Esophagus (tissue), 2 donors: ENCODE measurements at regions not wholly inside any gene's neighbourhood (a gene's known extent, or its start where the extent isn't known, plus 50 kb on each side); places are given as distances from the start of the nearest gene placed in this dataset.

Source experiments
- H3K27ac ChIP-seq, 2 donors: one replicate each; pipeline ENCODE4 v1.5.1; 2013; ENCODE audit warnings: low read depth in 2 of 2, mild to moderate bottlenecking in 2 of 2, inconsistent platforms in 1 of 2, low read length in 1 of 2, moderate library complexity in 1 of 2
- H3K27me3 ChIP-seq, 2 donors: one replicate each; pipeline ENCODE4 v1.6.1; 2013; ENCODE audit warnings: low read length in 2 of 2, control low read depth in 1 of 2, mild to moderate bottlenecking in 1 of 2; ENCODE audit not compliant: insufficient read depth in 2 of 2, control insufficient read depth in 1 of 2
- H3K36me3 ChIP-seq, 2 donors: one replicate each; pipeline ENCODE4 v1.6.1; 2013; ENCODE audit warnings: low read length in 1 of 2; ENCODE audit not compliant: control insufficient read depth in 2 of 2, insufficient read depth in 2 of 2
- H3K4me1 ChIP-seq, 2 donors: one replicate each; pipeline ENCODE4 v1.6.1; 2013; ENCODE audit warnings: low read length in 1 of 2; ENCODE audit not compliant: control insufficient read depth in 2 of 2, insufficient read depth in 2 of 2
- H3K4me3 ChIP-seq, 2 donors: one replicate each; pipeline ENCODE4 v1.5.1; 2013; ENCODE audit warnings: low read length in 2 of 2, mild to moderate bottlenecking in 2 of 2, low read depth in 1 of 2, moderate library complexity in 1 of 2
- H3K9me3 ChIP-seq, 2 donors: one replicate each; pipeline ENCODE4 v1.6.1; 2013; ENCODE audit warnings: mild to moderate bottlenecking in 2 of 2, low read depth in 1 of 2, low read length in 1 of 2, moderate library complexity in 1 of 2; ENCODE audit not compliant: control insufficient read depth in 2 of 2, insufficient read depth in 1 of 2
- WGBS, 2 donors: extraction: QIAGEN DNeasy Blood & Tissue Kit; methylation state at CpG; one replicate each; pipeline ENCODE4 v1.1.7; 2013; 5-methylcytosine and 5-hydroxymethylcytosine counted together
- donor health status: healthy with polysubstance abuse.
- donor health status: Bipolar disorder and iron deficiency.

DNA sequence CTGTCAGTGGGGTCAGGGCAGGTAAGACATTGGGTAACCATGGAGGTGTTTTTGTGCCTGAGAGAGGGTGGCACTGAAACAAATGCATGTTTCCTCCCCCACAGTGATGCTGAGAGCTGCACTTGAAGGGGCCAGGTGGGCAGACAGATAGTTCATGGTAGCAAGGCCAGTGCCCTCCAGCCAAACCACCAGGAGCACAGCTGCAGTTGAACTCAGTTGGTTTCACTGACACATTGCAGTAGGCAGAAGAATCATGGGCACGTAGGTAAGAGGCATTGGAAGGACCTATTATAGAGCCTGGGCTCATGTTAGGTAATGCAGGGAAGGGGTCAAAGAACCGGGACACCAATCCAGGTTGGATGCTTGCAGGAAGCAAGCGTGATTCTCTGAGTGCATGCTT, 93.2 kb upstream of the ARL4C start:
- H3K4me3 ChIP-seq, result no peak overlapping the region
- 84 to 87% methylated on average over 3 of the region's 3 CpGs for WGBS, 2 donors
- H3K27ac ChIP-seq, result no peak overlapping the region
- H3K4me1 ChIP-seq, result no peaks in the 10 kb centered on the region
- no peaks in the 10 kb centered on the region for H3K9me3 ChIP-seq
- H3K36me3 ChIP-seq, result no peaks in the 10 kb centered on the region
- H3K27me3 ChIP-seq, result no peaks in the 10 kb centered on the region

DNA sequence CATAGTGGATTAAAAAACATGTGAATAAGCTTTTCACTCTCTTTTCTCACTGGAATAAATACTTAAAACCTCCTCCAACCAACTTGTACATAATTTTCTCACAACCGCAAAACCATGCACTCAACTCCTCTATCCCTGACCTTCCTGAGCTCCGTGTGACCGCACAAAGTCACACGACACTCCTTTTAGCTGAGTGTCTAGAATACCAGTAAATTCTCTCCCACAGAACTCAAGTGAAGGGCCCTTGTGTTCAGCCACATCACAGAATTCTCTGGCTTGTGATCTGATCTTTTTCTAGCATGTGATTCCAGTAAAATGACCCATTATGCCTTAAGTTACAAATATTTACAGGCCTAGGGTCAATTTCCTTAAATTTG, 91.2 kb upstream of the ARL4C start:
- H3K36me3 ChIP-seq, result no peaks in the 10 kb centered on the region

DNA sequence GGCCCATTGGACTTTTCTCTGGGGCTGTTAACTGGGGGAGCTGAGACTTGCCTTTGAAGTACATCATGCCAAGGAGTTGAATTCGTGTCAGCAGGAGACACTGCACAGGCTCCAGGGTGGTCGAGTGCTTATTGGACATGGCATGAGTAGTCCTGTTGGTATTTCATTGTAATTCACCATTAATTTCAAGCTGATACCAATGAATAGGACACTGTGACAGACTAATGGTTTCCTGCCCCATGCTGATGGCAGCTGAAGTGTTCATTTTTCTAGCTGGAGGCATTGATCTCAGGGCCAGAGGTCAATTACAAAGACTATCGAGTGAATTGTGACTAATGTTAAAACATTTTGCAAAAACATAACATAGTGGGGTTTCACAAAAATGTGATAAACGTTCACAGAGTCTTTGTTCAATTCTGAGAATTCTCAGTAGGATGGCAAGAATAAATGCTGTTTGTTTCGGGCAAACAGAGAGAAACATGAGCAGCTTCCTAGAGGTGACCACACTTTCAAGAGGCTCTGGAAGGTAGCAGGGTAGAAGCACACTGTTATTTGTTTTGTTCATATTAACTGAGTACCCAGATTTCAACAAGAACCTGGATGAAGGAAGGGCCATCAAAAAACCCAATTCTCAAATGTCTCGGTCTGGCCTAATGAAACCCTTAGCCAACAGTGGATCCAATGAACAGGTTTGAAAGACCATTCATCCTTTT, 90.6 kb upstream of the ARL4C start:
- no peaks in the 10 kb centered on the region for H3K4me1 ChIP-seq
- 77 to 78% methylated on average over 6 of the region's 6 CpGs for WGBS, 2 donors
- no peaks in the 10 kb centered on the region for H3K27me3 ChIP-seq
- H3K4me3 ChIP-seq, result no peak overlapping the region
- no peaks in the 10 kb centered on the region for H3K9me3 ChIP-seq
- H3K27ac ChIP-seq, result no peak overlapping the region
- no peaks in the 10 kb centered on the region for H3K36me3 ChIP-seq

More for the DNA sequence above, 91.2 kb upstream of the ARL4C start:
- H3K4me3 ChIP-seq, result no peak overlapping the region
- H3K9me3 ChIP-seq, result no peaks in the 10 kb centered on the region
- H3K27me3 ChIP-seq, result no peaks in the 10 kb centered on the region
- 93 to 94% methylated on average over 4 of the region's 4 CpGs for WGBS, 2 donors
- no peaks in the 10 kb centered on the region for H3K4me1 ChIP-seq
- H3K27ac ChIP-seq, result no peak overlapping the region

DNA sequence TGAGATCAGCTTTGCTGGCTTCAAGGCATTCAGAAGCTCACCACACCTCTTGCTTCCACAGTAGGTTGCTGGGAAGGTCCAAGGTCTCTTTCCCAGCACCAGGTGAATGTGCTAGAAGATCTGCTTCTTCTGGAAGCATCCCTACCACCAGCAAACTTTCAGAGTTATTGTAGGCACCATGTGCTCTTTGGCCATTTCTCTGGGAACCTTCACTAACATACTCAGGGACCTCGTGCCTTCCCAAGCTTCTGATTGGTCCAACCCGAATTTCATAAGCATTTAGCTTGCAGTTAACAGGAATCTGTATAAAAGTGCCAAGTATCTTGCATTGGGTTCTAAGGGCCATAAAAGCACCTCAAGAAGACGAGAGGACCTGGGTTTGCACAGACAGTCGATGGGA, 86.5 kb upstream of the ARL4C start:
- Histone ChIP-seq H3K27ac (no peak overlapping the region), H3K9me3 (no peaks in the 10 kb centered on the region), H3K4me3 (no peak overlapping the region), H3K4me1 (no peaks in the 10 kb centered on the region), H3K27me3 (no peaks in the 10 kb centered on the region), H3K36me3 (no peaks in the 10 kb centered on the region)
- 81 to 91% methylated on average over 4 of the region's 4 CpGs for WGBS, 2 donors

DNA sequence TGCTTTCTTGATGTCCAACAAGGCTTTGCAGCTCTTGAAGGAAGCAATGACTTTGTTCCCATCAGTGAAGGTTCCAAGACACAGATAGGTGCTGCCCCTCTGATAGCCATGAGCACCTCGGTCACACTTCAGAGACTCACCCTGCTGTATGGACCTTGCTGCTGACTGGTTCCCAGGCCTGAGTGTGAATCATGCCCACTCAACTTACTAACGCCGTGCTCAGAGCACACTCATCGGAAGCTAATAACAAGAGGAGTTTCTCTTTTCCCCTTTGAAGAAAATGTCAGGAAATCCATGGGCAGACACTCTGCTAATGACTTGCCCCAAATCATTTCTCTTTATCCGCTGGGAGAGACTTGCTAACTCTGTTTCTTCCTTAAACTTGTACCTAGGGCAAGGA, 83.8 kb upstream of the ARL4C start:
- Histone ChIP-seq H3K4me3 (no peak overlapping the region), H3K9me3 (no peaks in the 10 kb centered on the region), H3K4me1 (no peaks in the 10 kb centered on the region), H3K27ac (no peak overlapping the region), H3K36me3 (no peaks in the 10 kb centered on the region), H3K27me3 (no peaks in the 10 kb centered on the region)
- WGBS, 2 donors, result 90 to 94% methylated on average over 5 of the region's 5 CpGs

DNA sequence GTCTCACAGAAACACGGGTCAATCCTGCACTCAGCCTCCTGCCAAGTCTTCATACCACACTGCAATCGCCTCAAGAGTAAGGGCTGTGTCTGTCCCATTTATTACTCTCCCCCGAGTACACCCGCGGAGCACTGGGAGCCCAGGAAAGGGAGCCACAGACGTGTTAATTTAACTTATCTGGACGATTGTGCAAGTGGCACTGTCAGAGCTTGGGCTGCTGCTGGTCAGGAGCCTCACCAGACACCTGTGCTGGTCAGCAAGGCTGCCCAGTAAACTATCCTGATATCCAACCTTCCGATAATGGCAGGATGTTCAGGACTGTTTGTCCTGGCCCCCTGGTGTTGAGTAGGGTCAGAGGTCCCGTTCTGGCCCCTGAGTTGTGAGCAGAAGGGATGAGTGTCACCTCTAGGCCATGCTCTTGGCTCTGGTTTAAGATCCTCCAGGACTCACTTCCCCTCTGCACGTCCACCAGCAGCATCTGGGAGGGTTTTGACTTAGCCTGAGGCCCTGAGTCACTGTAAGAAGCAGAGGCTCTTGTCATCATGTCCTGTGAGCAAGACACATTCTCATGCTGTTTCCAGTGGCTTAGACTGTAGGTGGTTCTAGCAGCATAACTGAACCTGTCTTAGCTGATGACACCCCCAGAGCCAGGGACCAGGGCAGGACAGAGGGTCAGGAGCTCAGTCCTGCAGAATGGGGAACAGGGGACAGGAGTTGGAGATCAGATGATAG, 82.5 kb upstream of the ARL4C start:
- no peak overlapping the region for H3K27ac ChIP-seq
- no peaks in the 10 kb centered on the region for H3K9me3 ChIP-seq
- H3K36me3 ChIP-seq, result no peaks in the 10 kb centered on the region
- H3K27me3 ChIP-seq, result no peaks in the 10 kb centered on the region
- WGBS, 2 donors, result 76 to 87% methylated on average over 10 of the region's 10 CpGs
- no peaks in the 10 kb centered on the region for H3K4me1 ChIP-seq
- no peak overlapping the region for H3K4me3 ChIP-seq

DNA sequence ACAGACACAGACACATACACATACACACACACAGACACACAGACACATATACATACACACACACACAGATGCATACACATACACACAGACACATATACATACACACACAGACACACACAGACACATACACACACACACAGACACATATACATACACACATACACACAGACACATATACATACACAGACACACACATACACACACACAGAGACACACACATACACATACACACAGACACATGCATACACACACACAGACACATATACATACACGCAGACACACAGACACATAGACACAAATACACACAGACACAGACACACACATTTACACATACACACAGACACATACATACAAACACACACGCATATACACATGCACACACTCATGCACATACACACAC, 81.5 kb upstream of the ARL4C start:
- H3K4me1 ChIP-seq, result no peaks in the 10 kb centered on the region
- H3K27me3 ChIP-seq, result no peaks in the 10 kb centered on the region
- H3K27ac ChIP-seq, result no peak overlapping the region
- H3K36me3 ChIP-seq, result no peaks in the 10 kb centered on the region
- no peak overlapping the region for H3K4me3 ChIP-seq
- no peaks in the 10 kb centered on the region for H3K9me3 ChIP-seq
- WGBS, 2 donors, result 95 to 96% methylated on average over 2 of the region's 2 CpGs

DNA sequence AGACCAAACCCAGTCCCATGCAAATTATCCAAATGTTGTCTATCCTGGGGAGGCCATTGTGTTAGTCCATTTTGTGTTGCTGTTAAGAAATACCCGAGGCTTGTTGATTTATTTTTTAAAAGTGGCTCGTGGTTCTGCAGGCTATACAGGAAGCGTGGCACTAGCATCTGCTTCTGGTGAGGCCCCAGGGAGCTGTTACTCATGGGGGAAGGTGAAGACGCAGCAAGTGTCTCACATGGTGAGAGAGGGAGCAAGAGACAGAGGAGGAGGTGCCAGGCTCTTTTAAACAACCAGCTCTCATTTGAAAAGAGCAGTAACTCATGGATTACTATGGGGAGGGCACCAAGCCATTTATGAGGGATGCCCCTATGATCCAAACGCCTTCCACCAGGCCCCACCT, 80.3 kb upstream of the ARL4C start:
- WGBS, 2 donors, result 52 to 61% methylated on average over 5 of the region's 5 CpGs
- Histone ChIP-seq H3K27me3 (no peaks in the 10 kb centered on the region), H3K9me3 (no peaks in the 10 kb centered on the region), H3K27ac (no peak overlapping the region), H3K4me1 (no peaks in the 10 kb centered on the region), H3K36me3 (no peaks in the 10 kb centered on the region), H3K4me3 (no peak overlapping the region)

DNA sequence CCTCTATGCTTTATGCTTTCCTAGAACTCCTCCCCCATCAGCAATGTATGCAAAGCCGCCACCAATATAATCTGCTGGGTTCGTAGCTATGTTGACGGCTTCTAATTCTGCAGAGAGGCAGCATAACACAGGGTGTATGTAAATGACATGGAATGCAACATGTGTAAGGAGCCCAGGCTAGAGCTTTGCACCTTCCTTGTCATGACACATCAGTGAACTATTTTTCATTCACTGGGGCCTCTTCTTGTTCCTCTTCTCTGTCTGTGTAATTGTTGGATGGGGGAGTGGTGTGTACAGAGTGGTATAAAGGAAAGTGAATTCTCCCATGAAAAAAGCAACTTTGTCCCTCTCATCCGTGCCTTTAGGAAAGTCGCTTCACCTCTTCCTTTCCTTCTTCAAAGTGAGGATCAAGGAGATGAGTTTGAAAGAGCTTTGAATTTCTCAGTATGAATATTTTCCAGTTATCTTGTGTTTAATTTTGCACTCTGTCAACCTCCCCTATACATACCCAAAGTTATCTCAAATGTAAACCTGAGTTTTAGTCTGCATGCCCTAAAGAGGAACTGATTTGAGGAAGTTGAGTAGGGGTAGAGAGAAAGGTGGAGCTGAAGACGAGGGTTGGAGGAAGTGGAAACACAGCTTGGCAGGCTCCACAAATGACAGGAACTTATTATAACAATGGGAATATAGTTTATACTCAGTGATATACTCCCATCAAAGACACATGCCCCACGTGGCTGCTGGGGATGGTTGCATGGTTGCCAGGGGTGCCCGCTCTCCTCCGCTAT, 74.9 kb upstream of the ARL4C start:
- no peak overlapping the region for H3K4me3 ChIP-seq
- H3K36me3 ChIP-seq, result no peaks in the 10 kb centered on the region
- no peaks in the 10 kb centered on the region for H3K9me3 ChIP-seq
- H3K27ac ChIP-seq, result no peak overlapping the region
- H3K27me3 ChIP-seq, result no peaks in the 10 kb centered on the region
- WGBS, 2 donors, result 69 to 74% methylated on average over 9 of the region's 9 CpGs
- no peaks in the 10 kb centered on the region for H3K4me1 ChIP-seq
